ENCODE measurements at regions not wholly inside any gene's neighbourhood (a gene's known extent, or its start where the extent isn't known, plus 50 kb on each side); places are given as distances from the start of the nearest gene placed in this dataset.

GRCh38 chr18:46184727-46185126, 80.5 kb downstream of the HAUS1 start:
- TF ChIP-seq, protein P1, sequence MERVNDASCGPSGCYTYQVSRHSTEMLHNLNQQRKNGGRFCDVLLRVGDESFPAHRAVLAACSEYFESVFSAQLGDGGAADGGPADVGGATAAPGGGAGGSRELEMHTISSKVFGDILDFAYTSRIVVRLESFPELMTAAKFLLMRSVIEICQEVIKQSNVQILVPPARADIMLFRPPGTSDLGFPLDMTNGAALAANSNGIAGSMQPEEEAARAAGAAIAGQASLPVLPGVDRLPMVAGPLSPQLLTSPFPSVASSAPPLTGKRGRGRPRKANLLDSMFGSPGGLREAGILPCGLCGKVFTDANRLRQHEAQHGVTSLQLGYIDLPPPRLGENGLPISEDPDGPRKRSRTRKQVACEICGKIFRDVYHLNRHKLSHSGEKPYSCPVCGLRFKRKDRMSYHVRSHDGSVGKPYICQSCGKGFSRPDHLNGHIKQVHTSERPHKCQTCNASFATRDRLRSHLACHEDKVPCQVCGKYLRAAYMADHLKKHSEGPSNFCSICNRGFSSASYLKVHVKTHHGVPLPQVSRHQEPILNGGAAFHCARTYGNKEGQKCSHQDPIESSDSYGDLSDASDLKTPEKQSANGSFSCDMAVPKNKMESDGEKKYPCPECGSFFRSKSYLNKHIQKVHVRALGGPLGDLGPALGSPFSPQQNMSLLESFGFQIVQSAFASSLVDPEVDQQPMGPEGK (CRISPR knock-in tag; IDR thresholded peaks at IDR 0.05; ENCODE audit: borderline replicate concordance), result no peak
- no peak for TF ChIP-seq TCF4 (CRISPR knock-in tag; IDR thresholded peaks at IDR 0.05; ENCODE audit: borderline replicate concordance)
- TF ChIP-seq, protein P2, sequence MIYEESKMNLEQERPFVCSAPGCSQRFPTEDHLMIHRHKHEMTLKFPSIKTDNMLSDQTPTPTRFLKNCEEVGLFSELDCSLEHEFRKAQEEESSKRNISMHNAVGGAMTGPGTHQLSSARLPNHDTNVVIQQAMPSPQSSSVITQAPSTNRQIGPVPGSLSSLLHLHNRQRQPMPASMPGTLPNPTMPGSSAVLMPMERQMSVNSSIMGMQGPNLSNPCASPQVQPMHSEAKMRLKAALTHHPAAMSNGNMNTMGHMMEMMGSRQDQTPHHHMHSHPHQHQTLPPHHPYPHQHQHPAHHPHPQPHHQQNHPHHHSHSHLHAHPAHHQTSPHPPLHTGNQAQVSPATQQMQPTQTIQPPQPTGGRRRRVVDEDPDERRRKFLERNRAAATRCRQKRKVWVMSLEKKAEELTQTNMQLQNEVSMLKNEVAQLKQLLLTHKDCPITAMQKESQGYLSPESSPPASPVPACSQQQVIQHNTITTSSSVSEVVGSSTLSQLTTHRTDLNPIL (CRISPR knock-in tag; IDR thresholded peaks at IDR 0.05; ENCODE audit: low read depth), result no peak
- TF ChIP-seq TOX (CRISPR knock-in tag; IDR thresholded peaks at IDR 0.05; ENCODE audit: borderline replicate concordance), result no peak
- no peak for TF ChIP-seq ARNTL (CRISPR knock-in tag; IDR thresholded peaks at IDR 0.05; ENCODE audit: borderline replicate concordance, low read depth)
- TF ChIP-seq ZFP30 (CRISPR knock-in tag; IDR thresholded peaks at IDR 0.05), result no peak
- TF ChIP-seq ZC3H10 (CRISPR knock-in tag; IDR thresholded peaks at IDR 0.05), result no peak
- no peak for TF ChIP-seq ZNF70 (CRISPR knock-in tag; IDR thresholded peaks at IDR 0.05)
- no peak for TF ChIP-seq CSDC2 (CRISPR knock-in tag; IDR thresholded peaks at IDR 0.05)
- no peak for TF ChIP-seq ZFP3 (CRISPR knock-in tag; IDR thresholded peaks at IDR 0.05)
- TF ChIP-seq POU6F1 (CRISPR knock-in tag; IDR thresholded peaks at IDR 0.05; ENCODE audit: borderline replicate concordance, low read depth), result no peak
- TF ChIP-seq, protein P3, sequence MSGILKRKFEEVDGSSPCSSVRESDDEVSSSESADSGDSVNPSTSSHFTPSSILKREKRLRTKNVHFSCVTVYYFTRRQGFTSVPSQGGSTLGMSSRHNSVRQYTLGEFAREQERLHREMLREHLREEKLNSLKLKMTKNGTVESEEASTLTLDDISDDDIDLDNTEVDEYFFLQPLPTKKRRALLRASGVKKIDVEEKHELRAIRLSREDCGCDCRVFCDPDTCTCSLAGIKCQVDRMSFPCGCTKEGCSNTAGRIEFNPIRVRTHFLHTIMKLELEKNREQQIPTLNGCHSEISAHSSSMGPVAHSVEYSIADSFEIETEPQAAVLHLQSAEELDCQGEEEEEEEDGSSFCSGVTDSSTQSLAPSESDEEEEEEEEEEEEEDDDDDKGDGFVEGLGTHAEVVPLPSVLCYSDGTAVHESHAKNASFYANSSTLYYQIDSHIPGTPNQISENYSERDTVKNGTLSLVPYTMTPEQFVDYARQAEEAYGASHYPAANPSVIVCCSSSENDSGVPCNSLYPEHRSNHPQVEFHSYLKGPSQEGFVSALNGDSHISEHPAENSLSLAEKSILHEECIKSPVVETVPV (CRISPR knock-in tag; IDR thresholded peaks at IDR 0.05), result no peak
- no peak for TF ChIP-seq PPARA (CRISPR knock-in tag; IDR thresholded peaks at IDR 0.05; ENCODE audit: borderline replicate concordance)
- no peak for TF ChIP-seq ZNF8 (CRISPR knock-in tag; IDR thresholded peaks at IDR 0.05)

Data from SK-N-SH treated with all-trans-retinoic acid at 6 μM for 48 hours (cell line).